DMS79 (cell line): ENCODE measurements at regions not wholly inside any gene's neighbourhood (a gene's known extent, or its start where the extent isn't known, plus 50 kb on each side); places are given as distances from the start of the nearest gene placed in this dataset.

ENCODE experiments used
- DNase-seq: peaks from one replicate; lab custom pipeline; 2025; lab: John Stamatoyannopoulos, UW

DNA sequence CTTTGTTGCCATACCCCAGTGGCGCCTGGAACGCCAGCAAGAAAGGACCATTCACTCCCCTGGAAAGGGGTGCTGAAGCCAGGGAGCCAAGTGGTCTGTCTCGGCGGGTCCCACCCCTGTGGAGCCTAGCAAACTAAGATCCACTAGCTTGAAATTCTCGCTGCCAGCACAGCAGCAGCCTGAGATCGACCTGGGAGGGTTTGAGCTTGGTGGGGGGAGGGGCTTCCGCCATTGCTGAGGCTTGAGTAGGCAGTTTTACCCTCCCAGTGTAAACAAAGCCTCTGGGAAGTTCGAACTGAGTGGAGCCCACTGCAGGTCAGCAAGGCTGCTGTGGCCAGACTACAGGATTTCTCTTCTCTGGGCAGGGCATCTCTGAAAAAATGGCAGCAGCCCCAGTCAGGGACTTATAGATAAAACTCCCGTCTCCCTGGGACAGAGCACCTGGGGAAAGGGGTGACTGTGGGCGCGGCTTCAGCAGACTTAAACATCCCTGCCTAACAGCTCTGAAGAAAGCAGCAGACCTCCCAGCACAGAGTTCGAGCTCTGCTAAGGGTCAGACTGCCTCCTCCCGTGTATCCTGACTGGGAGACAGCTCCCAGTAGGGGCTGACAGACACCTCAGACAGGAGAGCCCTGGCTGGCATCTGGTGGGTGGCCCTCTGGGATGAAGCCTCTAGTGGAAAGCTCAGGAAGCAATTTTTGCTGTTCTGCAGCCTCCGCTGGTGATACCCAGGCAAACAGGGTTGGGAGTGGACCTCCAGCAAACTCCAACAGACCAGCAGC is 281.1 kb upstream of the SP4 start:
- no peak for DNase-seq

DNA sequence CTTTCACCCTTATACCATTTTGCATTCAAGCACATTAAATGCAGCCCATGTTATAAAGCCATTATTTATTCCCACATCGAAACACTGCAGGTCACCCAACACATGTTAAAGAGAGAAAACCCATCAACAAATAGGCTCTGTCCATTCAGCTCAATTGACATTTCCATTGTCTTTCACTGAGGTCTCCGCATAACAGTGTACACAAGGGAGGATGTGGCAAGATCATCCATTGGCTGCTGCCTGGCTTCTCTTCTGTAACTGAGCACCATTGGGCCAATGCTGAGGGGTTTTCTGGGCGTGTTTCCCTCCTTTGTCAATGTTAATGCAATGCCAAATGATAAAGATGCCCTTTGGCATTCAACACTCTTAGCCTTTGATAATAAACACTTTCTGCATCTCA is 278.1 kb upstream of the SP4 start:
- DNase-seq: no peak

DNA sequence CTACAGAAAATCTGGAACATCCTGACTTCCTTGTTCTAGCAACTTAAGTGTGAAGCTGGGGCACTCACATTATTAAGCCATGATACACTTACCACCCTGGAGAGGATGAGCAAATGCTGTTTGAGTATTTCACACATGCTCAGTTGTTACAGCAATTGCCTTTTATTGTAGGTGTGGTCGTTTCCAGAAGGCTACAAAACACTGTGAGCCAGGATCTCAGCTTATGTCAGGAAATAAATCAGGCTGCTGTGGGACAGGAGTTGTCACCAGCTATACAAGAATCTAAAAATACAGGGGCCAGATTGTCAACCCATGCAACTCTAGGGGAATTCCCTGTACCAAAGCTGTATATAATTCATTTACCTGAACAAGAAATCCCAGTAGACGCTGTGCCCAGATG is 273.3 kb upstream of the SP4 start:
- DNase-seq: no peak

DNA sequence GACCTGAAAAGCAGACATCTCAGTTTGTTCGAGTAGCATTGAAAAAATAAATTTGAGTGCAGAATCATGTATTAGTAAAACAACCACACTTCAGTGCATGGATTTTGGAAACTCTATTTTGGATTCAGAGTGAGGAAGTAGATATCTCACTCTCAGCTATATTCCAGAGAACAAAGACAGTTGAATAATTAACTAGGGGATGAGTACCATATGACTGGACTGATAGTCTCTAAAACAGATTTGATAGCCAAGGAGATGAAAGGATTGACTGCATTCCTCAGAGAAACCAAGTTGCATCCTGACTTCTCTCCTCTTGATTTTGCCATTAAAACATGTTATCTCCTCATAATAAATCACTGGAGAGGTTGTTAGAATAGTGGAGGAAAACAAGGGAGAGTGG is 268.4 kb upstream of the SP4 start:
- no peak for DNase-seq

DNA sequence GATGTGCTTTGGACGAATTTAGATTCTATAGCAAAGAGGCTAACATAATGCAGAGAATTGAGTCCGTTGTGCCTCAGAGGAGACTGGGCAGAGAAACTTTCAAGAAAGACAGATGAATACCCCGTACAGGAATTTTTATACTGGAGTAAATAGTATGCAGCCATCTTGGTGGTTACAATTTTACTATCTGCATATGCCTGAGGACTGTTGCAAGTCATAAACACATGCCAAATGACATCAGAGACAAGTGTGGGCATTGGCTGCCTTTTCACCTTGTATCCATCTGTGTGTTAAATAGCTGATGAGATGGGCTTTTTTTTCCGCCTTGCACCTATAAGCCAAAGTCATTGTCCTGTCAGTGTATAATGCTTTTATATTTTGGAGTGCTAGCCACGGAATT is 267.5 kb upstream of the SP4 start:
- no peak for DNase-seq

DNA sequence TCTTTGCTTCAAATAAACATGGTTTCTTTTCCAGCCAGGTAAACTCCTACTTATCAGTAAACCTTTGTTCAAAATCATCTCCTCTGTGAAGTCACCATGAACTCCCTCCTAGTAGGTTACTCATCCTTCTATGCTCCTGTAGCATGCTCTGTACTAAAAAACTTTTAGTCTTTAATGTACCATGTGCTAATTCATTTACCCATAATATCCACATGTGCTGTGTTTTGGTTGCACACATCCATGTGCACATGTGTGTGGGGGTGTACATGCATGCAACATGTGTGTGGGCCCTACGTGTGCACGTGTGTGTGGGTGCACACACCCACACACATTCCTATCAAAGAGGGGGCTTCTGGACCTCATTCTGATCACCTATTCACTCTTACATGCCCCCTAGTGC is 259.9 kb upstream of the SP4 start:
- no peak for DNase-seq

DNA sequence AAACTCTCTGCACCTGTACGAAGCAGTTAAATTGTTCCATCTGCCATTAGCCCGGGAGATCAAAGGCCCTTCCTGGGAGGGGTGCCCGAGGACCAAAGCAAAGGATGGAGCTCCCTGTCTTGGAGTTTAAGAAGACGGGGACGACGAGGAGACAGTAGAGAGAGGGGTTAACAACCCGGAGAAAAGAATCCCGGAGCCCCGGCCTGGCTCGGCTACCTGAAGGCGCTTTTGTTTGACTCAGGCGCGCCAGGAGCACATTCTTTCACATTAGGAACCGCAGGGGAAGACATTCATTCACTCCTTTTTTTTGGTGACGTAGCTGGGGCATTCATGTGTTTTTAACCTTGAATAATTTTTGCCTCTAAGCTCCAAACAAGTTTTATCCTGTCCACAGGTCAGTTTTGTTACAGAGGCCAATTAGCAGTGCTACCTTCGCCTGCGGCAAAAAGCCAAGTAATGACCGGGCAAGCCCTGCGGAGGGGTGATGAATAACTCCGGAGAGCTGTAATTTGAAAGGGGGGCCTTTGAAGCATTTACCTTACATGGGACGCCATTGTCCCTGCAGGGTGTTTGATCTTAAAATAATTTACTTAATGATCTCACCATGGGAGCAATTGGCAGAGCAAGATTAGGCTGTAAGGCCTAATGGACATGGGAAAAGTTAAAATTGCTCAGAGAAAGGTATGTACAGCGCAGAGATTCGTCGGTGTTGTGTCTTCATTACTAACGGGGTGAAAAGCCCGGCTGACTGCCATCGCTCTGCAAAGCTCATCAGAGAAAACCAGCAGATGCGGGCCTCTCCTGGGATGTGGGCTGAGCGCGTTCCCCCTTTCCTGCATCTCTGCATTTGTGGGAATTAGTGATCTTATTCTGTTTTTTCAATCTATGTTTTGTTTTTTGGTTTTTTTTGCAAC is 258.0 kb upstream of the SP4 start:
- DNase-seq: no peak

GRCh38 chr7:21172800-21173199 is 255.1 kb upstream of the SP4 start:
- DNase-seq: no peak

GRCh38 chr7:21173436-21173835 is 254.4 kb upstream of the SP4 start:
- DNase-seq: no peak

DNA sequence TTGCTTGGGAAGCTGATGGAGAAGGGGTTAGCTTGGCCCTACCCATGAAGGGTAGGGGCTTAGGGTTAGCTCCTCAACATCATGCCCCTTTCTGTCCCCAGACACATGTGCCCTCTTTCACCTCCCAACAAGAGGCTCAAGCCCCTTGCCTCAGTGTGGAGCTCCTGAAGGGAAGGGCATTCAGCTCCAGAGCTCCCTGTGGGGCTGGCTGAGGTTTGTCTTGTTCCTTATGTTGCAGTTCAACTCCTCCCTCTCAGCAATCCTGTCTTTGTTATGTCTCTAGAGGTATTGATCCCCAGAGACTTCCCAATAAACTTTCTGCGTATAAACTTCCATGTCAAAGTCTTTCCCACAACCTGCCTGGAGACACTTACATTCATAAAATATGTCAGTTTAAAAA is 252.2 kb upstream of the SP4 start:
- no peak for DNase-seq

- no peak for DNase-seq
Measured at GRCh38 chr7:21184942-21185652, 242.8 kb upstream of the SP4 start.

DNA sequence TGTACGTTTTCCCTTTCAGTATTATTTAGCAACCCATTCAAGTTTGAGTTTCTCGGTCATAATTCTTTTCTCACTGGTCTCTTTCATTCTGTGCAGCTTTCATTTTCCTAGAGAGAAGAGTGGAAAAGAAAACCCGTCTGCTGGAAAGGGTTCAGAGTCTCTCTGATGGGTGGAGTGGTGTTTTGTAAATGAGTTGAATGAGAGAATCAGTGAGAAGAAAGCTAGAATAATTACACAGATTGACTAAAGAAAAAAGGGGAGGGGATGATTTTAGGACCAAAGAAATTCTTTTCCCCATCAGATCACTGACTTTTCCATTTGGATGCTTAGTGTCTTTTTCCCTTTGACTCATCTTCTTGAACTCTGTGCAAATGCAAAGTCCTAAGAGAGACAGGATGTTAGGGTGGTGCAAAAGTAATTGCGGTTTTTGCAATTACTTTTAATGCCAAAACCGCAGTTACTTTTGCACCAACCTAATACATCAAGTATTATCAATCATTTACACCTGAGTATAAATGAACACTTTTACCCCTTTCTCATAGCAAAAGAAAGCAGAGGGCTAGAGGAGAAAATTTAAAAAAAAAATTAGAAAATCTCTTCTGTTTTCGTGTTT is 242.1 kb upstream of the SP4 start:
- no peak for DNase-seq

DNA sequence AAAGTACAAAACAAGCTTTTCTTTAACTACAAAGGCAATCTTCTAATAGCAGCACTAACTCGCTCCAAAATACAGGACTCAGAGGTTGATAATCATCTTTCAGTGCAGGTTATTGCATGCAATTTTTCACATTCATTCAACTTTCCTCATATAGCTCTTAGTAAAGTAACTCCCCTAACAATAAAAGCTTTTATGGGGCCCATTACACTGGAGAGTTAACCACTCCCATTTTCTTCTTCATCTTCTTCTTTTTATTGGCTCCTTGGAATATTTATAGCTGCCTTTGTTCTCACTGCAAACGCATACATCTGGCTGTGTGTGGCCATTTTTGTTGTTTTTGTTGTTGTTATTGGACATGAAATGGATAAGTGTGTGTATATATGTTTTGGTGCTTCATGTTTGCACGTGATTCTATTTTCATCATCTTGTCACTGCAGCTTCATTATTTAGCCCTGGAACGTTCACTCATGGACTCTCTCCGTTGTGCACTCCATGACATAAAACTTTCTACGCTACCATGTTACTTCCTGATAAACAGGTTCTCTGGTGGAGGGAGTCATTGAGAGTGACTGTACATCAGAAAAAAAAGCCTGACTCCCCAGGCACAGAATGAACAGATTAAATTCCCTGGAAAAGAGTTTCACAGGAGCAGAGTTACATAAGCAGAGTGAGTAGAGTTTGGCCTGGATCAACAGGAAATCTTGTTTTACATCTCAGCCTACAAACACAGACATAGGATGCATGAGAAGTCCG is 236.4 kb upstream of the SP4 start:
- DNase-seq: no peak

- no peak for DNase-seq
Measured at GRCh38 chr7:21192657-21193056, 235.2 kb upstream of the SP4 start.

DNA sequence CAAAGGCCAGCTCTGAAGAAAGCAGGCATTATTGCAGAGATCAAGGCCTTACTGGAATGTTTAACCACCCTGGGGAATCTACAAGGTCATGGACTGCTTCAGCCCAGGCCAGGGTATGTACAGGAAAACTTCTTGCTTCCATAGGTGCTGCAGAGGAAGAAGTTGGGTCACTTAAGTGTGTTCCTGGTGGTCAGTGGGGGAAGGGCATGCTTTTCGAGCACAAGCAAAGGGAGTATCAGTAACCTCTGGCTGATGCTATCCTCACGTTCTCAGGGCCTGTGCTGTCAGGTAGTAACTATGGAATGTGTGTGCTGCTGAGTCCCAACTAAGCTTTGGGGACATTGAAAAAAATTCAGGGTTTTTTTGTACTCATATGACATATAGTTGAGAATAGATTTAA is 234.0 kb upstream of the SP4 start:
- DNase-seq: no peak

GRCh38 chr7:21194936-21195335 is 232.9 kb upstream of the SP4 start:
- DNase-seq: no peak

DNA sequence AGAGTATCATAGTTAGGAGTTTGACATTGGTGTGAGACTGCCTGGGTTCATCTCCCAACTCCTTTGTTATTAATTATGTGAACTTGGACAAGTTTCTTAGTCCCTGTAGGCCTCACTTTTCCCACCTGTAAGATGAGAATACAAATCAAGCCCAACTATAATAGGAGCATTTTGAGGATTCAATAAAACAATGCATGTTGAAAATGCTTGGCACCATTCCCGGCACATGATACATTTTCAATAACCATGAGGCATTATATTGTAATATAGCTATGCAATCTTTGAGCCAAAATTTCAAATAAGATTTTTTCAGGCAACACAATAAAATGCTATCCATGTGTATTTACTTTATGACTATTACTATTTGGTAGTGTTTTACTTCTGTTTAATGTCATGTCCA is 229.0 kb upstream of the SP4 start:
- DNase-seq: no peak

DNA sequence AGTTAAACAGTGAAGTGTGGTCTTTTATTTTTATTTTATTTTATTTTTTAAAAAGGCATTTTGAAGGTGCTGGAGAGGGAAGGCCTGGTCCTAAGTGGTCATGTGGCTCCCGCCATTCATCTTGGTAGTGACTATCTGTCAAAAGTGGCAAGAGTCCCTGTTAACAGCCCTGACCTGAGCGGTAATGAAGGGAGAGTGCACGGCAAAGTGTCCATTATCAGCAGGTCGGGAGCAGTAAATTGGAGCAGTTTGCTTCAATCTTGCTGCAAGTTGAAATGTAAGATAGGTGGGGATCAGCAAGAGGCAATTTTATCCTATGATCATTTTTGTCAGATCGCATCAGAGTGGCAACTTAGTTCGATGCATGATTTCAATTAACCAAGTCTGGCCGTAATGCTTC is 227.4 kb upstream of the SP4 start:
- no peak for DNase-seq

- DNase-seq: no peak
Measured at GRCh38 chr7:21214657-21215056, 213.2 kb upstream of the SP4 start.

DNA sequence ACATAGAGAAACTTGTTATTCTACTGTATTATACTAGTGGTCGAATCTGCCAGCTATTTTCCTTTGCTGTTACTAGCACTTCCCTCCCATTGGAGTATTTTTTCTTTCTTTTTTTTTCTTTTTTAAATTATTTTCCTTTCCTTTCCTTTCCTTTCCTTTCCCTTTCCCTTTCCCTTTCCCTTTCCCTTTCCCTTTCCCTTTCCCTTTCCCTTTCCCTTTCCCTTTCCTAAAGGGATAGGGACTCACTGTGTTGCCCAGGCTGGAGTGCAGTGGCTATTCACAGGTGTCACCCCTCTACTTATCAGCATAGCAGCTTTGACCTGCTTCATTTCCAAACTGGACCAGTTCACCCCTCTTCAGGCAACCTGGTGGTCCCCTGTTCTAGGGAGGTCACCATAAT is 212.6 kb upstream of the SP4 start:
- DNase-seq: no peak

DNA sequence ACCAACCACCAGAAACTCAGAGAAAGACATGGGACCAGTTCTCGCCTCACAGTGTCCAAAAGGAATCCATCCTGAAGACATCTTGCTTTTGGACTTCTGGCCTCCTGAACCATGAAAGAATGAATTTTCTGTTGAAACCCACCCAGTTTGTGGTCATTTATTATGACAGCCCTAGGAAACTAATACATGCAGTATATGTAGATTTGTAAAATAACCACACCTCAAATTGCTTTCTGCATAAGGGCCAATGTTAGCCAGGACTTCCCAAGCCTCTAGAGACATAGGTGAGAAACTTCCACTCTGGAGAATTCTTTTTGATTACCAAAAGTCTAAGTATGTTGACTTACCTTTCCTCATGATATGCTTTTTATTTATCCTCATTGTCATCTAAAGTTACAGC is 210.5 kb upstream of the SP4 start:
- DNase-seq: no peak

DNA sequence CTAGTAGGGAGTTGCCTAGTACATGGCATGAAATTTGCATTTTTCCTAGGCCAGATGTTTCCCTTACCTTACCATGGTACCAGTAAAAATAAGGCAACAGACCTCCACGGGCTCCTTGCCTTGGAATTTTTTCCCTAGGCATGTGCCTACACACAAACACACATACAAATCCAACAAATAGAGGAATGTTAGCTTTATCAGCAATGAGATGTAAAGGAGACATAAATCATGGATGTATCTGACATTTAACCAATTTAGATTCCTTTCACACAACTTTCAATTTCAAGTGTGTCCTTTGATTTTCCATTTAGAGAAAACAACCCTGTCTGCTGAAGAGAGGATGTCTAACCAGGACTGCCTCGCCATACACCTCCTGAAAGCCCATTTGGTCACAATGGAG is 209.7 kb upstream of the SP4 start:
- DNase-seq: no peak
